H9 (cell line): ENCODE measurements at regions not wholly inside any gene's neighbourhood (a gene's known extent, or its start where the extent isn't known, plus 50 kb on each side); places are given as distances from the start of the nearest gene placed in this dataset.
A peak's percentile ranks its signal among the peaks of the same experiment; 100 is the strongest.

Source experiments
- DNase-seq: peaks from one replicate; pipeline ENCODE4 v3.0.0-alpha.2; 2017
- H2AFZ ChIP-seq: one replicate; pipeline ENCODE4 v1.6.1; 2013; ENCODE audit warnings: mild to moderate bottlenecking, low read length, control low read depth, moderate library complexity
- H2AK5ac ChIP-seq: 2 replicates; pipeline ENCODE4 v1.6.1; 2013; ENCODE audit warnings: low read length, control low read depth, mixed read lengths; ENCODE audit not compliant: insufficient read length
- H2BK120ac ChIP-seq: one replicate; pipeline ENCODE4 v1.6.1; 2013; ENCODE audit warnings: low read depth, mild to moderate bottlenecking, low read length, control low read depth, inconsistent platforms; ENCODE audit not compliant: poor library complexity, severe bottlenecking
- H2BK12ac ChIP-seq: 2 replicates; pipeline ENCODE4 v1.6.1; 2013; ENCODE audit warnings: low read length, control low read depth, mixed read lengths, low read depth; ENCODE audit not compliant: insufficient read length
- H2BK15ac ChIP-seq: 2 replicates; pipeline ENCODE4 v1.6.1; 2013; ENCODE audit warnings: low read depth, low read length, control low read depth
- H2BK20ac ChIP-seq: one replicate; pipeline ENCODE4 v1.6.1; 2013; ENCODE audit warnings: low read depth, mild to moderate bottlenecking, low read length, control low read depth, inconsistent platforms; ENCODE audit not compliant: poor library complexity, severe bottlenecking
- H2BK5ac ChIP-seq: 2 replicates; pipeline ENCODE4 v1.6.1; 2013; ENCODE audit warnings: low read length, control low read depth, mixed read lengths; ENCODE audit not compliant: insufficient read length
- H3K14ac ChIP-seq: 2 replicates; pipeline ENCODE4 v1.6.1; 2013; ENCODE audit warnings: low read length, control low read depth; ENCODE audit not compliant: insufficient read depth
- H3K18ac ChIP-seq: 2 replicates; pipeline ENCODE4 v1.6.1; 2013; ENCODE audit warnings: low read depth, mild to moderate bottlenecking, mixed read lengths, low read length, control low read depth; ENCODE audit not compliant: insufficient read length
- H3K23ac ChIP-seq: 2 replicates; pipeline ENCODE4 v1.6.1; 2013; ENCODE audit warnings: low read length, control low read depth, mixed read lengths, low read depth; ENCODE audit not compliant: insufficient read length
- H3K23me2 ChIP-seq: 2 replicates; pipeline ENCODE4 v1.6.1; 2013; ENCODE audit warnings: low read depth, mild to moderate bottlenecking, mixed read lengths, low read length, control low read depth; ENCODE audit not compliant: insufficient read length, poor library complexity, severe bottlenecking
- H3K27ac ChIP-seq: 2 replicates; pipeline ENCODE4 v1.5.1; 2013; ENCODE audit warnings: low read length, control low read depth, mixed read lengths, low read depth; ENCODE audit not compliant: insufficient read length
- H3K27me3 ChIP-seq: 2 replicates; pipeline ENCODE4 v1.6.1; 2013; ENCODE audit warnings: low read length, control low read depth, inconsistent platforms; ENCODE audit not compliant: insufficient read depth
- H3K4ac ChIP-seq: 2 replicates; pipeline ENCODE4 v1.6.1; 2013; ENCODE audit warnings: low read depth, mild to moderate bottlenecking, control low read depth, inconsistent platforms, low read length, moderate library complexity
- H3K4me1 ChIP-seq: 2 replicates; pipeline ENCODE4 v1.6.1; 2013; ENCODE audit warnings: low read length, control low read depth, inconsistent platforms; ENCODE audit not compliant: insufficient read depth
- H3K4me2 ChIP-seq: 2 replicates; pipeline ENCODE4 v1.6.1; 2013; ENCODE audit warnings: low read length, control low read depth, mixed read lengths; ENCODE audit not compliant: insufficient read length, insufficient read depth
- H3K56ac ChIP-seq: 2 replicates; pipeline ENCODE4 v1.6.1; 2013; ENCODE audit warnings: low read depth, mild to moderate bottlenecking, mixed read lengths, low read length, control low read depth; ENCODE audit not compliant: insufficient read length
- H3K79me1 ChIP-seq: 2 replicates; pipeline ENCODE4 v1.6.1; 2013; ENCODE audit warnings: low read depth, mild to moderate bottlenecking, moderate library complexity, low read length, control low read depth, inconsistent platforms; ENCODE audit not compliant: insufficient read depth, poor library complexity, severe bottlenecking
- H3K79me2 ChIP-seq: 2 replicates; pipeline ENCODE4 v1.6.1; 2013; ENCODE audit warnings: low read length, control low read depth, inconsistent platforms; ENCODE audit not compliant: insufficient read depth
- H3K9ac ChIP-seq: 2 replicates; pipeline ENCODE4 v1.6.1; 2013; ENCODE audit warnings: low read length, control low read depth, mixed read lengths; ENCODE audit not compliant: insufficient read length; ENCODE audit errors: extremely low read depth
- H3K9me3 ChIP-seq: one replicate; pipeline ENCODE4 v1.6.1; 2013; ENCODE audit warnings: low read depth, low read length, inconsistent platforms; ENCODE audit not compliant: control insufficient read depth
- H3T11ph ChIP-seq: one replicate; pipeline ENCODE4 v1.6.1; 2013; ENCODE audit warnings: mild to moderate bottlenecking, low read length, control low read depth, inconsistent platforms
- H4K20me1 ChIP-seq: one replicate; pipeline ENCODE4 v1.6.1; 2013; ENCODE audit not compliant: control insufficient read depth, insufficient read length, insufficient read depth
- H4K5ac ChIP-seq: 2 replicates; pipeline ENCODE4 v1.6.1; 2013; ENCODE audit warnings: low read depth, mild to moderate bottlenecking, mixed read lengths, low read length, control low read depth; ENCODE audit not compliant: insufficient read length
- H4K8ac ChIP-seq: replicated peaks from 2 replicates; pipeline ENCODE4 v1.6.1; 2013; ENCODE audit warnings: low read length, control low read depth, mixed read lengths, low read depth; ENCODE audit not compliant: insufficient read length
- H4K91ac ChIP-seq: 2 replicates; pipeline ENCODE4 v1.6.1; 2013; ENCODE audit warnings: low read depth, mild to moderate bottlenecking, moderate library complexity, mixed read lengths, low read length, control low read depth; ENCODE audit not compliant: insufficient read length
- H3K27ac Mint-ChIP-seq, 3 experiments: 2 replicates in 2 of 3; 3 replicates in 1 of 3; pipeline ENCODE4 v1.8.0; 2020 to 2021; ENCODE audit warnings: mixed read lengths in 3 of 3, mild to moderate bottlenecking in 1 of 3, moderate library complexity in 1 of 3
- H3K27me3 Mint-ChIP-seq: 2 replicates; pipeline ENCODE4 v1.8.0; 2021; ENCODE audit warnings: low read depth, mild to moderate bottlenecking, moderate library complexity, mixed read lengths
- H3K36me3 Mint-ChIP-seq, 3 experiments: 2 replicates in 2 of 3; 3 replicates in 1 of 3; pipeline ENCODE4 v1.8.0; 2020 to 2021; ENCODE audit warnings: low read depth in 3 of 3, mixed read lengths in 3 of 3; ENCODE audit not compliant: insufficient read depth in 1 of 3
- H3K4me1 Mint-ChIP-seq, 2 experiments: 2 replicates each; pipeline ENCODE4 v1.8.0; 2020; ENCODE audit warnings: mixed read lengths in 2 of 2
- H3K4me3 Mint-ChIP-seq, 2 experiments: 2 replicates in 1 of 2; 3 replicates in 1 of 2; pipeline ENCODE4 v1.8.0; 2020 to 2021; ENCODE audit warnings: mild to moderate bottlenecking in 2 of 2, mixed read lengths in 2 of 2, moderate library complexity in 1 of 2
- H3K9me3 Mint-ChIP-seq, 2 experiments: 2 replicates in 1 of 2; 3 replicates in 1 of 2; pipeline ENCODE4 v1.8.0; 2020; ENCODE audit warnings: mild to moderate bottlenecking in 2 of 2, mixed read lengths in 2 of 2, moderate library complexity in 1 of 2
- CTCF ChIP-seq: fragments of 200-600 bp; sonication (generic); conservative IDR thresholded peaks from 3 replicates; pipeline ENCODE4 v1.8.0; 2021; ENCODE audit warnings: antibody characterized with exemption, mild to moderate bottlenecking
- WGBS: extraction: QIAGEN DNeasy Blood & Tissue Kit; methylation state at CpG from one replicate; pipeline ENCODE4 v1.1.7; 2013; ENCODE audit warnings: missing lambda C conversion rate, low lambda C conversion rate, mixed read lengths; ENCODE audit not compliant: insufficient read length; ENCODE audit errors: extremely low coverage; 5-methylcytosine and 5-hydroxymethylcytosine counted together

DNA sequence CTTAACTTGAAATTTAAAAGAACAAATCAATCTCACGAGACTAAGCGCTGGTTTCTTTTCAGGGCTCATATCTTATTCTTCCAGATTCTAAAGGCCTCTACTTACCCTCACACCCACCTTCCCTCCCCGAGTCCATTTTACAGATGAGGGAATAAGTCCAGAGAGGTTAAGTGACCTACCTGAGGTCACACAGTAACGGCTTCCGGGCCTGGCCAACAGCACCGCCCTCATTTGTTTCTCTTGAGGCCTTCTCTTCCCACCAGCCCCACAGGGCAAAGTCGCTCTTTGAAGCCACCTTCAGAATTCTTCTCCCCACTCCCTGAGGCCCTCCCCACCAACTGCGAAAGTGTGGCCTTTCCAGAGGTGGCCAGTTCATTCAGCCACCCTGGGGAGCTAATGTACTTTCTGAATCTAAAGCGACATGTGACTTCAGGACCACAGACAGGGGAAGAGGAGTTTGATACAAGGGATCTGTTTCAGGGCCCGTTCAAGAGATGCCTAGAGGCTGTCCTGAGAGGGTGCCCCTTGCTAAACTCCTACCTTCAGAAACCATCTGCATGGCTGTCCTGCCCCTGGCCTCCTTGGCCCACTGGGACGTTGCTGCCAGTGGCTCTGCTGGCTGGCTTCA is 275.3 kb downstream of the HAUS1 start:
- Mint-ChIP-seq H3K36me3 (no peaks in the 10 kb centered on the region), H3K4me3 (no peak overlapping the region), H3K9me3 (no peaks in the 10 kb centered on the region), H3K27ac (peak overlapping the region in 1 of 3 experiments; percentile 86; a peak in 1 of 7 replicates), H3K4me1 (peaks cover 4% of the 10 kb centered on the region in 2 experiments; a peak in 3 of 4 replicates), H3K27me3 (peaks cover 1% of the 10 kb centered on the region)
- no CpG with 5 or more reads among the region's 11 CpGs for WGBS
- Histone ChIP-seq H2BK5ac (no peak overlapping the region), H3K56ac (no peak overlapping the region), H3K14ac (no peak overlapping the region), H2AFZ (no peak overlapping the region), H3K4ac (no peak overlapping the region), H3K4me1 (no peaks in the 10 kb centered on the region), H2BK20ac (no peak overlapping the region), H3K23ac (no peak overlapping the region), H3K23me2 (no peaks in the 10 kb centered on the region), H4K91ac (no peak overlapping the region), H3K9ac (no peak overlapping the region), H4K5ac (no peak overlapping the region), H2AK5ac (no peak overlapping the region), H2BK12ac (no peak overlapping the region), H3K79me1 (no peaks in the 10 kb centered on the region), H4K20me1 (no peaks in the 10 kb centered on the region), H2BK120ac (no peak overlapping the region), H3K18ac (no peak overlapping the region), H4K8ac (no peak overlapping the region), H3K27me3 (no peaks in the 10 kb centered on the region), H3K27ac (no peak overlapping the region), H3K79me2 (no peaks in the 10 kb centered on the region), H3T11ph (no peak overlapping the region), H3K4me2 (no peak overlapping the region), H2BK15ac (no peak overlapping the region), H3K9me3 (no peaks in the 10 kb centered on the region)
- no peak for DNase-seq
- TF ChIP-seq CTCF, result no peak
